H9 (cell line): ENCODE measurements at regions not wholly inside any gene's neighbourhood (a gene's known extent, or its start where the extent isn't known, plus 50 kb on each side); places are given as distances from the start of the nearest gene placed in this dataset.

Experiments used
- DNase-seq: peaks from one replicate; pipeline ENCODE4 v3.0.0-alpha.2; 2017
- H2AFZ ChIP-seq: one replicate; pipeline ENCODE4 v1.6.1; 2013; ENCODE audit warnings: mild to moderate bottlenecking, low read length, control low read depth, moderate library complexity
- H2AK5ac ChIP-seq: 2 replicates; pipeline ENCODE4 v1.6.1; 2013; ENCODE audit warnings: low read length, control low read depth, mixed read lengths; ENCODE audit not compliant: insufficient read length
- H2BK120ac ChIP-seq: one replicate; pipeline ENCODE4 v1.6.1; 2013; ENCODE audit warnings: low read depth, mild to moderate bottlenecking, low read length, control low read depth, inconsistent platforms; ENCODE audit not compliant: poor library complexity, severe bottlenecking
- H2BK12ac ChIP-seq: 2 replicates; pipeline ENCODE4 v1.6.1; 2013; ENCODE audit warnings: low read length, control low read depth, mixed read lengths, low read depth; ENCODE audit not compliant: insufficient read length
- H2BK15ac ChIP-seq: 2 replicates; pipeline ENCODE4 v1.6.1; 2013; ENCODE audit warnings: low read depth, low read length, control low read depth
- H2BK20ac ChIP-seq: one replicate; pipeline ENCODE4 v1.6.1; 2013; ENCODE audit warnings: low read depth, mild to moderate bottlenecking, low read length, control low read depth, inconsistent platforms; ENCODE audit not compliant: poor library complexity, severe bottlenecking
- H2BK5ac ChIP-seq: 2 replicates; pipeline ENCODE4 v1.6.1; 2013; ENCODE audit warnings: low read length, control low read depth, mixed read lengths; ENCODE audit not compliant: insufficient read length
- H3K14ac ChIP-seq: 2 replicates; pipeline ENCODE4 v1.6.1; 2013; ENCODE audit warnings: low read length, control low read depth; ENCODE audit not compliant: insufficient read depth
- H3K18ac ChIP-seq: 2 replicates; pipeline ENCODE4 v1.6.1; 2013; ENCODE audit warnings: low read depth, mild to moderate bottlenecking, mixed read lengths, low read length, control low read depth; ENCODE audit not compliant: insufficient read length
- H3K23ac ChIP-seq: 2 replicates; pipeline ENCODE4 v1.6.1; 2013; ENCODE audit warnings: low read length, control low read depth, mixed read lengths, low read depth; ENCODE audit not compliant: insufficient read length
- H3K23me2 ChIP-seq: 2 replicates; pipeline ENCODE4 v1.6.1; 2013; ENCODE audit warnings: low read depth, mild to moderate bottlenecking, mixed read lengths, low read length, control low read depth; ENCODE audit not compliant: insufficient read length, poor library complexity, severe bottlenecking
- H3K27ac ChIP-seq: 2 replicates; pipeline ENCODE4 v1.5.1; 2013; ENCODE audit warnings: low read length, control low read depth, mixed read lengths, low read depth; ENCODE audit not compliant: insufficient read length
- H3K27me3 ChIP-seq: 2 replicates; pipeline ENCODE4 v1.6.1; 2013; ENCODE audit warnings: low read length, control low read depth, inconsistent platforms; ENCODE audit not compliant: insufficient read depth
- H3K4ac ChIP-seq: 2 replicates; pipeline ENCODE4 v1.6.1; 2013; ENCODE audit warnings: low read depth, mild to moderate bottlenecking, control low read depth, inconsistent platforms, low read length, moderate library complexity
- H3K4me1 ChIP-seq: 2 replicates; pipeline ENCODE4 v1.6.1; 2013; ENCODE audit warnings: low read length, control low read depth, inconsistent platforms; ENCODE audit not compliant: insufficient read depth
- H3K4me2 ChIP-seq: 2 replicates; pipeline ENCODE4 v1.6.1; 2013; ENCODE audit warnings: low read length, control low read depth, mixed read lengths; ENCODE audit not compliant: insufficient read length, insufficient read depth
- H3K56ac ChIP-seq: 2 replicates; pipeline ENCODE4 v1.6.1; 2013; ENCODE audit warnings: low read depth, mild to moderate bottlenecking, mixed read lengths, low read length, control low read depth; ENCODE audit not compliant: insufficient read length
- H3K79me1 ChIP-seq: 2 replicates; pipeline ENCODE4 v1.6.1; 2013; ENCODE audit warnings: low read depth, mild to moderate bottlenecking, moderate library complexity, low read length, control low read depth, inconsistent platforms; ENCODE audit not compliant: insufficient read depth, poor library complexity, severe bottlenecking
- H3K79me2 ChIP-seq: 2 replicates; pipeline ENCODE4 v1.6.1; 2013; ENCODE audit warnings: low read length, control low read depth, inconsistent platforms; ENCODE audit not compliant: insufficient read depth
- H3K9ac ChIP-seq: 2 replicates; pipeline ENCODE4 v1.6.1; 2013; ENCODE audit warnings: low read length, control low read depth, mixed read lengths; ENCODE audit not compliant: insufficient read length; ENCODE audit errors: extremely low read depth
- H3K9me3 ChIP-seq: one replicate; pipeline ENCODE4 v1.6.1; 2013; ENCODE audit warnings: low read depth, low read length, inconsistent platforms; ENCODE audit not compliant: control insufficient read depth
- H3T11ph ChIP-seq: one replicate; pipeline ENCODE4 v1.6.1; 2013; ENCODE audit warnings: mild to moderate bottlenecking, low read length, control low read depth, inconsistent platforms
- H4K20me1 ChIP-seq: one replicate; pipeline ENCODE4 v1.6.1; 2013; ENCODE audit not compliant: control insufficient read depth, insufficient read length, insufficient read depth
- H4K5ac ChIP-seq: 2 replicates; pipeline ENCODE4 v1.6.1; 2013; ENCODE audit warnings: low read depth, mild to moderate bottlenecking, mixed read lengths, low read length, control low read depth; ENCODE audit not compliant: insufficient read length
- H4K8ac ChIP-seq: replicated peaks from 2 replicates; pipeline ENCODE4 v1.6.1; 2013; ENCODE audit warnings: low read length, control low read depth, mixed read lengths, low read depth; ENCODE audit not compliant: insufficient read length
- H4K91ac ChIP-seq: 2 replicates; pipeline ENCODE4 v1.6.1; 2013; ENCODE audit warnings: low read depth, mild to moderate bottlenecking, moderate library complexity, mixed read lengths, low read length, control low read depth; ENCODE audit not compliant: insufficient read length
- H3K27ac Mint-ChIP-seq, 3 experiments: 2 replicates in 2 of 3; 3 replicates in 1 of 3; pipeline ENCODE4 v1.8.0; 2020 to 2021; ENCODE audit warnings: mixed read lengths in 3 of 3, mild to moderate bottlenecking in 1 of 3, moderate library complexity in 1 of 3
- H3K27me3 Mint-ChIP-seq: 2 replicates; pipeline ENCODE4 v1.8.0; 2021; ENCODE audit warnings: low read depth, mild to moderate bottlenecking, moderate library complexity, mixed read lengths
- H3K36me3 Mint-ChIP-seq, 3 experiments: 2 replicates in 2 of 3; 3 replicates in 1 of 3; pipeline ENCODE4 v1.8.0; 2020 to 2021; ENCODE audit warnings: low read depth in 3 of 3, mixed read lengths in 3 of 3; ENCODE audit not compliant: insufficient read depth in 1 of 3
- H3K4me1 Mint-ChIP-seq, 2 experiments: 2 replicates each; pipeline ENCODE4 v1.8.0; 2020; ENCODE audit warnings: mixed read lengths in 2 of 2
- H3K4me3 Mint-ChIP-seq, 2 experiments: 2 replicates in 1 of 2; 3 replicates in 1 of 2; pipeline ENCODE4 v1.8.0; 2020 to 2021; ENCODE audit warnings: mild to moderate bottlenecking in 2 of 2, mixed read lengths in 2 of 2, moderate library complexity in 1 of 2
- H3K9me3 Mint-ChIP-seq, 2 experiments: 2 replicates in 1 of 2; 3 replicates in 1 of 2; pipeline ENCODE4 v1.8.0; 2020; ENCODE audit warnings: mild to moderate bottlenecking in 2 of 2, mixed read lengths in 2 of 2, moderate library complexity in 1 of 2
- CTCF ChIP-seq: fragments of 200-600 bp; sonication (generic); conservative IDR thresholded peaks from 3 replicates; pipeline ENCODE4 v1.8.0; 2021; ENCODE audit warnings: antibody characterized with exemption, mild to moderate bottlenecking
- WGBS: extraction: QIAGEN DNeasy Blood & Tissue Kit; methylation state at CpG from one replicate; pipeline ENCODE4 v1.1.7; 2013; ENCODE audit warnings: missing lambda C conversion rate, low lambda C conversion rate, mixed read lengths; ENCODE audit not compliant: insufficient read length; ENCODE audit errors: extremely low coverage; 5-methylcytosine and 5-hydroxymethylcytosine counted together

- Histone ChIP-seq H2BK5ac (no peak overlapping the region), H3K4ac (no peak overlapping the region), H3K56ac (no peak overlapping the region), H4K8ac (no peak overlapping the region), H2BK120ac (no peak overlapping the region), H4K5ac (no peak overlapping the region), H3K18ac (no peak overlapping the region), H3K4me1 (no peaks in the 10 kb centered on the region), H3K27me3 (no peaks in the 10 kb centered on the region), H2BK15ac (no peak overlapping the region), H3K9me3 (no peaks in the 10 kb centered on the region), H3K23me2 (no peaks in the 10 kb centered on the region), H3T11ph (no peak overlapping the region), H4K20me1 (no peaks in the 10 kb centered on the region), H3K27ac (no peak overlapping the region), H3K9ac (no peak overlapping the region), H3K14ac (no peak overlapping the region), H4K91ac (no peak overlapping the region), H3K79me1 (no peaks in the 10 kb centered on the region), H3K4me2 (no peak overlapping the region), H3K79me2 (no peaks in the 10 kb centered on the region), H2BK20ac (no peak overlapping the region), H2BK12ac (no peak overlapping the region), H2AFZ (no peak overlapping the region), H2AK5ac (no peak overlapping the region), H3K23ac (no peak overlapping the region)
- H3K36me3 Mint-ChIP-seq: peaks cover 0 to 5% (median 0%) of the 10 kb centered on the region in 3 experiments; a peak in 2 of 7 replicates
- H3K9me3 Mint-ChIP-seq: peaks cover 0 to 9% of the 10 kb centered on the region in 2 experiments; a peak in 1 of 5 replicates
- no CpG with 5 or more reads among the region's 13 CpGs for WGBS
- DNase-seq: no peak
- no peak for TF ChIP-seq CTCF
- H3K27ac Mint-ChIP-seq: peak overlapping the region in 1 of 3 experiments; percentile 36; a peak in 1 of 7 replicates
- no peak overlapping the region for H3K4me3 Mint-ChIP-seq
- no peaks in the 10 kb centered on the region for H3K27me3 Mint-ChIP-seq
- H3K4me1 Mint-ChIP-seq: no peaks in the 10 kb centered on the region
These were observed 140.2 kb upstream of the ADAMTS18 start for GRCh38 chr16:77574867-77575624.
